Astrocyte of the hippocampus (primary cell): ENCODE measurements at regions not wholly inside any gene's neighbourhood (a gene's known extent, or its start where the extent isn't known, plus 50 kb on each side); places are given as distances from the start of the nearest gene placed in this dataset.
"Not testable (repeated sequence)": the region's sequence is repeated elsewhere in the genome, so short reads cannot be mapped to it uniquely, and the experiment has no call there.

Experiments
- DNase-seq: peaks from one replicate; pipeline ENCODE4 v3.0.0; 2011; ENCODE audit warnings: low read depth, low spot score

DNA sequence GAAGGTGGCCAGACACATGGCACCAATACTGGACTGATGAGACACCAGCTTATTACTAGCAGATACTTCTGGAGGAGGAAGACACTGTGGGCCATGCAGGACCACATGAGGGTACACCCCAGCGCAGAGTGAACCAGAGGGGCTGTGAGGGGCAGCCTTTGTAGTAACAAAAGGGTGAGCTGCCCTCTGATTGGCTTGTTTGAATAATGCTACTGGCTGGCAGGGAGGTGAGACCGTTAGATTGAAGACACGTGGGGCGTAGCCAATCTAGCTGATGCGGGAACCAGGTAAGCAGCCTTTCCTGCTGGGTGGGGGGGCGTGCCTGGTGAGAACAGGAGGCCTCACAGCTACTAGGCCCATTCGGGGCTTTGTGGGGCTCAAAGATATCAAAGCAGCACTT is 102.8 kb upstream of the SEC14L1 start:
- no peak for DNase-seq

GRCh38 chr17:77038884-77039555 is 101.7 kb upstream of the SEC14L1 start:
- no peak for DNase-seq

DNA sequence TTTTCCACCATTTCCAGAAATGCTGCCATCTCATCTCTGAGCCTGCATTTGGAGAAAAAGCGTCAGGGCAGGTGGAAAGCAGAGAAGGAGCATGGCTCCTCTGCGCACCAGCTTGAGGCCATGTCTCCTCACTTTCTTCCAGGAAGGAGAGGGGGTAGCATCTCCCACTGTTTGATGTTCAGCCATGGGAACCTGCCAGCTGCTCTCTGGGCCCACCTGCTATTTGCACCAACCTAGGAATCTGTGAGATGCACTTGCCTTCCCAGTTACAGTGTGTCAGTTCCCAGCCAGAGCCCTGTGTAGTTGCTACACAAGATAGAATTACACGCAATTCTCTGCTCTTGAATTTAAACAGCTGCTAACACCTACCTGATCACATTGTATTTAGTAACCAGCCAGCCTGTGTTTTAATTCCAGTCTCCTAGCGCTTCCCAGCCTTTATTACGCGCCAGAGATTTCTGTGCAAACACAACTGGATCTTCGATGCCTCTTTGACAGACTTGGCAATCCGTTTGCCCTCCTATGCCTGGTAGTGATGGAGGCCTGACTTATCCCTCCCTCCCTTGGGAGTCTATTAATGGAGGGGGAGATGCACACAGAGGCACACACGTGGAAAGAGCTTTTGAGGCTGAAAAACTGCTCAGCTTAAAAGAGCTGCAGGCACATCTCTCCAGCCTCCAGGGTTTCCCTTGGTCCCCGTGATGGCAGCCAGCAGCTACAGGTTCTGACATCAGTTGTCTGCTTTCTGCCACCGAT is 98.1 kb upstream of the SEC14L1 start:
- DNase-seq, result no peak

DNA sequence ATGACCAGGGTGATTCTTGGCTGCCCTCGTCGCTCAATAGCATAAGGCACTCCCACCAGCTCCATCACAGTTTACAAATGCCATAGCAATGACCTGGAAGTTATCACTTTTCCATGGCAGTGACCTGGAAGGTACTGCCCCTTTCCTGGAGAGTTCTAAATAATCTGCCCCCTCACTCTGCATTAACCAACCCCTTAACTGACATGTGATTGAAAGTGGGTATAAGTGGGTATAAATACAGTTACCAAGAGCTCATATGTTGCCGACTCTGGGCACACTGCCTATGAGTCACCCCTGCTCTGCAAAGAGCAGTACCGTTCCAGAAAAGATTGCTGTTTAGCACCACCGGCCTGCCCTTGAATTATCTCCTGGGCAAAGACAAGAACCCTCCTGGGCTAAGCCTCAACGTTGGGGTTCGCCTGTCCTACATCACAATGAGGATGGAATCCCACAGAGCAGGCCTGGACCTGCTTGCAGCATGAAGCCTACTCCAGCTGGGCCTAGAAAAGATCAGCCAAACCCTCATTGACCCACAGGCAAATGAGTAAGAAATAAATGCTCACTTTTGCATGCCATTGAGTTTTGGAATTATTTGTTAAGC is 95.2 kb upstream of the SEC14L1 start:
- DNase-seq, result peak; percentile 69

GRCh38 chr17:77049440-77049839 is 91.3 kb upstream of the SEC14L1 start:
- peak; percentile 23 for DNase-seq

- not testable (repeated sequence) for DNase-seq
Measured at GRCh38 chr17:77050901-77051300, 89.9 kb upstream of the SEC14L1 start.

GRCh38 chr17:77054936-77055335 is 85.8 kb upstream of the SEC14L1 start:
- DNase-seq, result no peak

DNA sequence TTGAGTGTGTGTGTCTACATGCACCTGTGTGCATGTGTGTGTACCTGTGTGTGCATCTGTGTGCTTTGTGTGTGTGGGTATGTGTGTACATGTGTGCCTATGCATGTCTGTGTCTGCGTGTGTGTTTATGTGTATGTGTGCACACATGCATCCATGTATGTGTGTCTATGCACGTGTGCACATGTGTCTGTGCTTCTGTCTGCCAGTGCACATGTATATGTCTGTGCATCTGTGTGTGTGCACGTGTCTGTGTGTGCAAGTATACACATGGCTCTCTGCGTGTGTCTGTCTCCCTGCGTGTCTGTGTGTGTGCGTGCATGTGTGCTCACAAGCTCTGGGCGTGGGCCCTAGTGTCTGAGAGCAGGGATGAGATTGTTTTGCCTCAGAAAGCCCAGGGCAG is 85.3 kb upstream of the SEC14L1 start:
- no peak for DNase-seq

DNA sequence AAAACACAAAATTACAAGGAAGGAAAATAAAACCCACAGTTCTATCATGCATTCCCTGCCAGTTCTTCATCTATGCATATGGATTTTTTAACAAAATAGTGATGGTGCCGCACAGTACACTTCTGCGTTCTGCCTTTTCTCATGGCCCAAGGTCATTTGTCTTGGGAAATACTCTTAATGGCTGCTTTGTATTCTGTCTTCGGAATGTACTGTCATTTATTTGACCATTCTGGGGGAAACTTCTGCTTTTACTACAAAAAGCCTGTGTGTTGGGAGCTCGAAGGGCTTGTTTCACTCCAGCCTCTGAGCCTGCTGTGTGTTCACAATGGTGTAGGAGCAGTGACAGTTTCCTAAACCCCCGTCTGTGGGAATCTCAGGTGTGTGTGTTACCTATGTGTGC is 82.8 kb upstream of the SEC14L1 start:
- no peak for DNase-seq

DNA sequence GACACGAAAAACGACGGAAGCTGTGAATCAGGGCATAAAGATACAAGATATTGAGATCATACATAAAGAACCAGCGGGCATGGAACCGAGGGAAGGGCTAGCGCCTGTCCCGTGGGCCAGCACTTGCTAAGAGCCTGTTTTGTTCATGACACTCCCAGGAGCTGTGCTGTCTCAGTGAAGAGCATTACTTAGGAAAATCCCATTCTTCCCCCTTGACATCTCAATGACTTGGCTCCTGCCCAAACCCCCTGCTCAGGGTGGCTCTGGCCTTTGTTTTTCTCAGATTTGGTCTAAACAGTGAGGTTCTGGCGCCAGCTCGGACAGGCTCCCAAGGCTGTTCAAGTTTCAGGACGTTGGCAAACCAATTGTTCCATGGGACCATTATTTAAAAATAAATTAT is 79.1 kb upstream of the SEC14L1 start:
- peak; percentile 13 for DNase-seq

- DNase-seq, result no peak
Measured at GRCh38 chr17:77064598-77064997, 76.2 kb upstream of the SEC14L1 start.

GRCh38 chr17:77066165-77066564 is 74.6 kb upstream of the SEC14L1 start:
- no peak for DNase-seq

DNA sequence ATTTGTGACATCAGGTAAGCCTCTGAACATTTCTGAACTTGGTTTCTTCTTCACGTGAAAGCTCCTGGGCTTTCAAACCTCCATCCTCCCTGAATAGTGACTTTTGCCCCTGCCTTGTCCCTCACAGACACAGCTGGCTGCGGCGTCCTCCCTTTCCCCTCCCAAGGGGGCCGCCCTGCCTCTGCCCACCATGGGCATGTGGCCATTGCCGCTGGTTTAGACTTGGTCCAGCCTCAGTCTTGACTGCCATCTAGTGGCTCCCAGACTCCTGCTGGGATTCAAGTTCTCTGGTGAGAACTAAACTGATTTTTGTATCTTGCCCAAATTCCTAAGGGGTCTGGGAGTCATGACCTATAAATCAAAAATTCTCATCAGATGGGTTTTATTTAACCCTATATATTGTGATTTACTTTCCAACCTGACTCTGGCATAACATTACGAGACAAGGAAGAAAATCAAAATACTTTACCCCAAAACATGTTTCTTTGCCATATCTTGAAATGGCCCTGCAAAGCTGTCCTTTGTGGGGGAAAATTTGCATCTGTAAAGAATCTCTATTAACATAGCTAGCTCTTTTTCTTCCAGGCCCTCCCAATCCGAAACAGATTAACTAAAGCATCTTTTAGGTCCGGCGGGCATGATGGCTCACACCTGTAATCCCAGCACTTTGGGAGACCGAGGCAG is 73.9 kb upstream of the SEC14L1 start:
- DNase-seq, result peak; percentile 82

DNA sequence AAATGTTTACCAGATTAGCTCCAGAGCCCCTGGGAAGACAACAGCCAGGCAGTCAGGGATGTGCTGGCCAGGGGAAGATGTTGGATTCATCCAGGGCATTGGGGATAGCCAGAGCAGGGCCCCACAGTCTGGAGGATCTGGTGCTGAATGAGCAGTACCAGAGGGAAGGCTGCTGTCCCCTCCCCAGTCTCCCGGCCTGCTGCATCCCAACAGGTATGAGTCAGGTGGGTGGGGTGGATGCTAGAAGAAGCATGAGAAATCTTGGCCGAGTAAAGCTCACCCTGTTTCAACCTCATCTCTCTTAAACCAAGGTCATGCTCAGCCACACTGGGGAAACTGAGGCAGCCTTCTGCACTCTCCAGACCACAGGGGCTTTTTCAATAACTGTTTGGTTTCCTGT is 71.9 kb upstream of the SEC14L1 start:
- no peak for DNase-seq

DNA sequence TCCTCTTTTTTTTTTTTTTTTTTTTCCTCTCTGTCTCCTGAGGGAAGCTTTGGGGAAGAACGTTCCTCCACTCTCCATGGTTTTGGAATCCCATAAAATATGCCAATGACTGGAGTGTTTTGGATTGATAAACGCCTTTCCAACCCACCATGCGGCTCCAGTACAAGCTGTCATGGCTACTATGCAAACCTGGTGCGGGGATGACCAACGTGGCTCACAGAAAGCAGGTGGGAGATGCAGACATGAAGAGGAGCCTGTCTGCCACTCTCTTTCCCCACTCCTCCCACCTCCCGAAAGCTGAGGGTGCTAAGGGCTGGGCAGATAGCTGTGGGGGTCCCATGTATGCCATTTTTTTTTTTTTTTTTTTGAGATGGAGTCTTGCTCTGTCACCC is 69.9 kb upstream of the SEC14L1 start:
- no peak for DNase-seq

GRCh38 chr17:77071925-77072490 is 68.8 kb upstream of the SEC14L1 start:
- no peak for DNase-seq

- DNase-seq, result no peak
Measured at GRCh38 chr17:77072670-77073069, 68.1 kb upstream of the SEC14L1 start.

DNA sequence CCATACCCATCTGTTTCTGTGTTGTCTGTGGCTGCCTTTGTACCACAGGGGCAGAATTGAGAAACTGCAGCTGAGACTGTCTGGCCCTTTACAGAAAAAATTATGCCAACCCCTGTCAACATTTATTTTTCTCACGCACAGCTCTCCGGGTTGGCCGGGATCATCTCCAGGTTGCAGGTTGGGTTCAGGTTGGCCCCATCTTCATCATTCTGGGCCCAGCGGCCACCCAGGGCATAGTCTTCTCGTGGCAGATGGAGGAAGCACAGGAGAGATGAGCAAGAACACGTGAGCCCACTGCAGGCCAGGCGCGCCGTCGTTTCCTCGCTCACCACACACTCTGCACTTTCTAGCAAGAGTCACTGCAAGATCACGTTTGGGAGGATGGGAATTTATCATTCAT is 66.1 kb upstream of the SEC14L1 start:
- no peak for DNase-seq

DNA sequence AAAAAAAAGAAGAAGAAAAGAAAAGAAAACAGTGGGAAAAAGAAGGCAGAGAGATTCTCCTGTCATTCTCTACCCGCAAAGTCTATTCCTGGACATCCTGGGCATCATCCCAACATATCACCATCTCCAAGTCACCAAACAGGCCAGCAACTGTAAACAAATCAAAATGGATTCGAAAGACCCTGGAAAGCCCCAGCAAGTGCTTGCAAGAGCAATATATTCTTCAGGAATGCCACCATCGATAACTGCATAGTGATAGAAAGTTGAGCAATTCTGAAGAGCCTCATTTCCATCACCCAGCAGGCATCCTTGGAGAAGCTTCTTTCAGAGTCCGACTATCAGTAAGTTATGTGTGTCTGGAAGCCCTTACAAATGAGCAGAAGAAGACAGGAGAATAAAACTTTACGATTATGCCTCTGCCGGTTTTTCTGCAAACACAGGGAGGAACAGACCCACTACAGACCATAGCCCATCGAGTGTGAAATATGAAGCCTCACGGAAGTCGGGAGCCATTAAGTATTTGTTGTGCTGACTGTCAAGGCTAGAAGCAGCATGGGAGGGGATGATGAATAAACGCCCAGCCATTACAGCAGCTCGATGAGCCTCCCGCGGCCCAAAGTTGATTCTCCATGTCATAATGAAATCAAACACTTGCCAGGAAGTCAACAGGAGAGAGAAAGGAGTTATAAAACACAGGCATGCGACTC is 64.5 kb upstream of the SEC14L1 start:
- DNase-seq, result no peak

DNA sequence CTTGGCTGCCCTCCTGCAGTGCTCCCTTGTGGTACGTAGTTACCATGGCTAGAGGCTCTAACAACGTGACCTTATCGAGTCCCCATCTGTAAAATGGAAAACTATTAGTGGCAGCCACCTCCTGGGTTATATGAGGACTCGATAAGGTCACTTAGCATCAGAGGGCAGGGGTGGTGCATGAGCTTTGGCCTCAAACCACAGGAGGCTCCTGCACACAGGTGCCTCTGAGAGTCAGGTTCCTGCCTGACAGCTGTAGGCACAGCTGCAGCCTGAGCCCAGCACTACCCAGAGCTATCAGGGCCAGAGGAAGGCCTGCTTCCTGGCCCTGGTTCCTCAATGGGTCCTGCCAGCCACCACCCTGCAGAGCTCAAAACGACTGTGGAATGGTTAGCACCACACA is 57.2 kb upstream of the SEC14L1 start:
- no peak for DNase-seq

DNA sequence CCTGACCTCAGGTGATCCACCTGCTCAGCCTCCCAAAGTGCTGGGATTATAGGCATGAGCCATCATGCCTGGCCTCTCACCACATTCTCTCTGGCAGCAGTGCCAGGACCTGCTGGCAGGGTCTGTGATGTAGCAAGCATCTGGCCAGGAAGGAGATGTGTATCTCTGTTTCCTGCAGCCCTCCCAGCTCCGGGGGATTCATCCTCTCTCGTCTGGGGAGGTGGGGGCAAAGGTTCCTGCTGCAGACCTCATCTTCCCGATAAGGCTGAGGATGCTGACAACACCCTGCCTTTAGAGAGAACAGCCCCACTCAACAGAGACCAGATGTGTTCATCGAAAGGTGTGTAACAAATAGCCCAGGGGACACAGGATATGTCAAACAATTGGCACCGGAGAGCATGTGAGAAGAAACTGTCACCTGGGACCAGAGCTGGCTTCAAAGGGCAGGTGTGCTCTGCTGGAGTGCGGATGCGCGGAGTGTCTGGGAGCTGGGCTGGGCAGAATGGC is 54.8 kb upstream of the SEC14L1 start:
- no peak for DNase-seq
